Thyroid gland (tissue), 4 donors: ENCODE measurements at regions not wholly inside any gene's neighbourhood (a gene's known extent, or its start where the extent isn't known, plus 50 kb on each side); places are given as distances from the start of the nearest gene placed in this dataset.

Experiments
- DNase-seq, 2 donors: peaks; one replicate each; pipeline ENCODE4 v3.0.0-alpha.2; 2019
- H3K27ac ChIP-seq, 3 donors: fragments of 200-600 bp; sonication (generic); 1 replicate in 2 of 3; 2 replicates in 1 of 3; pipeline ENCODE4 v1.5.1; 2016 to 2019; ENCODE audit warnings: mild to moderate bottlenecking in 1 of 3, moderate library complexity in 1 of 3
- H3K27me3 ChIP-seq: fragments of 200-600 bp; sonication (generic); one replicate; pipeline ENCODE4 v1.5.1; 2019
- H3K36me3 ChIP-seq, 2 donors: fragments of 200-600 bp; sonication (generic); one replicate each; pipeline ENCODE4 v1.5.1; 2016 to 2019
- H3K4me1 ChIP-seq, 2 donors: fragments of 200-600 bp; sonication (generic); one replicate each; pipeline ENCODE4 v1.5.1; 2017 to 2019
- H3K4me3 ChIP-seq, 3 donors: fragments of 200-600 bp; sonication (generic); replicated peaks in 1 of 3; 1 replicate in 2 of 3; 2 replicates in 1 of 3; pipeline ENCODE4 v1.5.1; 2016; ENCODE audit warnings: mild to moderate bottlenecking in 1 of 3
- H3K9me3 ChIP-seq: fragments of 200-600 bp; sonication (generic); one replicate; pipeline ENCODE4 v1.5.1; 2017
- POLR2A ChIP-seq, 2 donors: fragments of 450-650 bp; IDR thresholded peaks; one replicate each; pipeline ENCODE4 v1.6.1; 2017; ENCODE audit warnings: antibody characterized with exemption in 2 of 2, mild to moderate bottlenecking in 2 of 2, moderate library complexity in 1 of 2
- WGBS, 2 donors: methylation state at CpG; one replicate each; pipeline ENCODE4 v1.1.5; 2017; 5-methylcytosine and 5-hydroxymethylcytosine counted together
- intact Hi-C: fragments of 100-400 bp; cut with DNase I; formaldehyde crosslinking; loops from one replicate; pipeline ENCODE4 v1.15.1; 2023
- TF ChIP-seq, protein P1 (sequence below), 6 experiments: fragments of 200-600 bp in 3 of 6; fragments of 450-650 bp in 3 of 6; sonication (generic) in 3 of 6; IDR thresholded peaks; one replicate each; pipeline ENCODE4 v1.5.1; 2016 to 2019; ENCODE audit warnings: antibody characterized with exemption in 6 of 6, mild to moderate bottlenecking in 2 of 6, inconsistent platforms in 1 of 6, moderate library complexity in 1 of 6

DNA sequence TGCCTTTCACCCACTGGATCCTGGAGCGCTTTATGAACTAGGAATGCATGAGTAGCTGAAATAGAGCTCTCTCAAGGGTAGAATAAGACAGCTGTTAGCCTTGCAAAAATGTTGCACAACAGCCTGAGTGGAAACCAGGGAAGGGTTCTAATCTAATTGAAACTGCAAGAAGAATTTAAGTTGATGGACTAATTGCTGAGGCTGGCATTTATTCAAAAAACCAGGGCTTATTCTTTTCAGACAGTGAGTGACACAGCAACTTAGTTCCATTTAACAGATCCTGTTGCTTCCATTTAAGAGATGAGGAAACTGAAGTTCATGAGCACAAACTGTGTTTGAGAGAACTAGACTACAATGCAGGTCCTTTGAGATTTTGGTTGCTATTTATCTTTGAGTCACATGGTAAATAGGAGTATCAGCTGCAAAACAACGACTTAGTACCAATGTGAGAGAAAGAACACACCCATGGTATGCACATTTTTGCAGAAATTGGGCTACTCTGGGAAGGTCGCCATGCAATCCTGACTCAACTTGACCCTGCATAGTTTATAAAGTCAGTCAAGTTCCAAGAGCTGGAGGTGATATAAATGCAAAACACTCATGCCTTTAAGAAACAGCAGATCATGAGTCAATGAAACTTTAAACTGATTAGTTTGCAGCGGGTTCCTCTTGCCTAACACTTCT is 76.4 kb upstream of the PARD3B start:
- no peak for DNase-seq
- Histone ChIP-seq H3K27ac (no peak overlapping the region), H3K36me3 (no peaks in the 10 kb centered on the region), H3K4me1 (no peaks in the 10 kb centered on the region), H3K9me3 (no peaks in the 10 kb centered on the region), H3K4me3 (no peak overlapping the region), H3K27me3 (no peaks in the 10 kb centered on the region)
- WGBS, 2 donors = 61 to 78% methylated on average over 4 of the region's 4 CpGs
- no peak for TF ChIP-seq POLR2A (IDR thresholded peaks at IDR 0.05)
- TF ChIP-seq, protein P1, sequence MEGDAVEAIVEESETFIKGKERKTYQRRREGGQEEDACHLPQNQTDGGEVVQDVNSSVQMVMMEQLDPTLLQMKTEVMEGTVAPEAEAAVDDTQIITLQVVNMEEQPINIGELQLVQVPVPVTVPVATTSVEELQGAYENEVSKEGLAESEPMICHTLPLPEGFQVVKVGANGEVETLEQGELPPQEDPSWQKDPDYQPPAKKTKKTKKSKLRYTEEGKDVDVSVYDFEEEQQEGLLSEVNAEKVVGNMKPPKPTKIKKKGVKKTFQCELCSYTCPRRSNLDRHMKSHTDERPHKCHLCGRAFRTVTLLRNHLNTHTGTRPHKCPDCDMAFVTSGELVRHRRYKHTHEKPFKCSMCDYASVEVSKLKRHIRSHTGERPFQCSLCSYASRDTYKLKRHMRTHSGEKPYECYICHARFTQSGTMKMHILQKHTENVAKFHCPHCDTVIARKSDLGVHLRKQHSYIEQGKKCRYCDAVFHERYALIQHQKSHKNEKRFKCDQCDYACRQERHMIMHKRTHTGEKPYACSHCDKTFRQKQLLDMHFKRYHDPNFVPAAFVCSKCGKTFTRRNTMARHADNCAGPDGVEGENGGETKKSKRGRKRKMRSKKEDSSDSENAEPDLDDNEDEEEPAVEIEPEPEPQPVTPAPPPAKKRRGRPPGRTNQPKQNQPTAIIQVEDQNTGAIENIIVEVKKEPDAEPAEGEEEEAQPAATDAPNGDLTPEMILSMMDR (IDR thresholded peaks at IDR 0.05) = no peak
- intact Hi-C loops = no loop called here

DNA sequence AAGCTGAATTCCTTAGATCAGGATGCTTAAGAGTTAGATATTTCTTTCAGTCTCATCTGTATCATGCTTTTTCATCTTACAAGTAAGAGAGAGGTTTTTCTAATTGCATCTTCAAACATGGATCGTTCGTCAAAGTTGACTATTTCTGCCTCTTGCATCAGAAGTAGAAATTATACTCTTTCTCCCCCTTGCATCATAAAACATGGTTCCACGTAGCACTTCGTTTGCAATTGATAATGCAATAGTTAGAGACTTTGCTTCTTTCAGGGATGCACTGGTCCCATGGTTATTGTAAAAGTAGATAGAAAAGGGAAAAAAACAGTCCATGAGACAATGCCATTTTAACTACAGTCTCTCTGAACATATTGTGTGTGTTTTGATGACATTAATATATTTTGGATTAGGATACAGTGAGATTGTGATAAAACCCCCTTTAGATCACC is 75.1 kb upstream of the PARD3B start:
- no peaks in the 10 kb centered on the region for H3K36me3 ChIP-seq
- TF ChIP-seq, protein P1 (IDR thresholded peaks at IDR 0.05) = no peak
- no peak for TF ChIP-seq POLR2A (IDR thresholded peaks at IDR 0.05)
- no peaks in the 10 kb centered on the region for H3K9me3 ChIP-seq
- H3K27me3 ChIP-seq = no peaks in the 10 kb centered on the region
- no peaks in the 10 kb centered on the region for H3K4me1 ChIP-seq
- no peak overlapping the region for H3K27ac ChIP-seq
- intact Hi-C loops = no loop called here
- H3K4me3 ChIP-seq = no peak overlapping the region
- DNase-seq = no peak
- 89 to 91% methylated on average over 4 of the region's 4 CpGs for WGBS, 2 donors

DNA sequence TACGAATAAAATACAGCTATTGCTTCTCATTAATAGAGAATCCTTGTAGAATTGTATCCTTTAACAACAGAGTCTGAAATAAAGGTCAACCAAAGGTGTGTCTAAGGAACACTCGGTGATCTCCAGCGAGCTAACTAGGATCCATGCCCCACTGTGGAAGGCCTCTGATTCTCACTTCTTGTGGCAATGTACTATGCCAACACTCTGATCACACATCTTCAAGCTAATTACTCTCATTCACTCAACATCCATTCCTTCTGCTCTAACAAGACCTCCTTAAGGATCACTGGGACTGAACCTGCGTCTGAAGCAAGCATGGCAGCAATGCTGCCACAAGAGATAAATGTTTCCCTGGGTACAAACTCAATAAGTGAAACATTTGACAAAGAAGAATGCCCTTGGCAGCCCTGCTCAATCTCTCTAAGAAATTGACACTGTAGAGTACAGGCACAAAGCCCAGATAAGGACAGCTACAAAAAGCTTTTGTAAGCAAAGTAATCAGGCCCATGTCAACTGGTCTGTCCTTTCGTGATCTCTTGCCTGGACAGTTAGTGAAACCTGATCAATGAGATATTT is 74.6 kb upstream of the PARD3B start:
- Histone ChIP-seq H3K27me3 (no peaks in the 10 kb centered on the region), H3K4me1 (no peaks in the 10 kb centered on the region), H3K36me3 (no peaks in the 10 kb centered on the region), H3K4me3 (no peak overlapping the region), H3K27ac (no peak overlapping the region), H3K9me3 (no peaks in the 10 kb centered on the region)
- intact Hi-C loops = no loop called here
- TF ChIP-seq, protein P1 (IDR thresholded peaks at IDR 0.05) = no peak
- TF ChIP-seq POLR2A (IDR thresholded peaks at IDR 0.05) = no peak
- DNase-seq = no peak
- 86 to 89% methylated on average over 5 of the region's 5 CpGs for WGBS, 2 donors

DNA sequence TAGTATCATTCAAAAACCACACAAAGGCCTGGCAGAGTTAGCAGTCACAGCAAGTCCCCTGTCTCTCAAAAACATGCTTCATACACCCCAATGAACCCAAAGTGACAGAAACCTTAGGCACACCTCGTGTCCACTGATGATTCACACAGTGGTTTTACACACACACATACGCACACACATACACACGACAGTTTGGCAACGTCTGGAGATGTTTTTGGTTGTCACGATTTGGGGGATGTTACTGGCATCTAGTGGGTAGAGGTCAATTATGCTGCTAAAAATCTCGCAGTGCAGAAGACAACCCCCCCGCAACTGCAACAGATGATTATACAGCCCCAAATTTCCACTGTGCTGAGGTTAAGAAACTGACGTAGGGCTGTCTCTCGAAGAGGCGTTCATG is 72.9 kb upstream of the PARD3B start:
- intact Hi-C loops = no loop called here
- Histone ChIP-seq H3K4me1 (no peaks in the 10 kb centered on the region), H3K27ac (no peak overlapping the region), H3K4me3 (no peak overlapping the region), H3K27me3 (no peaks in the 10 kb centered on the region), H3K36me3 (no peaks in the 10 kb centered on the region), H3K9me3 (no peaks in the 10 kb centered on the region)
- TF ChIP-seq, protein P1 (IDR thresholded peaks at IDR 0.05) = no peak
- TF ChIP-seq POLR2A (IDR thresholded peaks at IDR 0.05) = no peak
- WGBS, 2 donors = 89 to 90% methylated on average over 10 of the region's 10 CpGs
- DNase-seq = no peak

DNA sequence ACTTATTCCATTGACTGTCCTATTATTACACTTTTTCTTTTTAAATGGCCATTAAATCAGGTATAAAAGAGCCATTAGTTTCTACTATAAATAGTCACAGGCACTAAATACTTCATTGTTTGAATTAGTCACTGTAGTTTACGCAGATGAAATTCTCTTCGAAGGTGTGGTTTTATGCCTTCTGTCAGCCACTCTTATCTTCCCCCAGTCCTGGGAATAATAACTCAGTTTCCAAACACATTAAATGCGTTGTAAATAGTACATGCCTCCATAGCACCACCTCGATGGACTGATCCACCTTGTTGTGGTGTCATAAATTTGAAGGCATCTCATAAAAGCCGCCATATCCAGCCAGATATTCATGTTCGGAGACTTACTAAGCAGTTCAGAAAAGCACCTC is 72.1 kb upstream of the PARD3B start:
- H3K4me1 ChIP-seq = no peaks in the 10 kb centered on the region
- no peak overlapping the region for H3K27ac ChIP-seq
- TF ChIP-seq, protein P1 (IDR thresholded peaks at IDR 0.05) = no peak
- no peak for TF ChIP-seq POLR2A (IDR thresholded peaks at IDR 0.05)
- no peaks in the 10 kb centered on the region for H3K36me3 ChIP-seq
- no peak overlapping the region for H3K4me3 ChIP-seq
- 90 to 95% methylated on average over 6 of the region's 6 CpGs for WGBS, 2 donors
- no peak for DNase-seq
- H3K27me3 ChIP-seq = no peaks in the 10 kb centered on the region
- H3K9me3 ChIP-seq = no peaks in the 10 kb centered on the region
- intact Hi-C loops = no loop called here
